ENCODE measurements at regions not wholly inside any gene's neighbourhood (a gene's known extent, or its start where the extent isn't known, plus 50 kb on each side); places are given as distances from the start of the nearest gene placed in this dataset.

GRCh38 chr10:8275911-8276310 is 221.4 kb downstream of the GATA3 start:
- H3K79me1 ChIP-seq (ENCODE audit: low read length) = peaks cover 4% of the 10 kb centered on the region
- H4K8ac ChIP-seq (ENCODE audit: low read depth, low read length) = no peak overlapping the region
- DNase-seq = no peak
- no peak overlapping the region for H2AK5ac ChIP-seq (ENCODE audit: low read length)
- H3K4ac ChIP-seq (ENCODE audit: low read depth, low read length) = no peak overlapping the region
- H3K27me3 ChIP-seq (ENCODE audit: insufficient read depth, low read length) = no peaks in the 10 kb centered on the region
- H4K91ac ChIP-seq (ENCODE audit: low read depth, low read length) = no peak overlapping the region
- no peaks in the 10 kb centered on the region for H3K79me2 ChIP-seq (ENCODE audit: control insufficient read depth, insufficient read depth, low read length, poor library complexity)
- H2BK5ac ChIP-seq (ENCODE audit: low read depth, low read length, poor library complexity) = no peak overlapping the region
- no peak overlapping the region for H2BK120ac ChIP-seq (ENCODE audit: insufficient read depth, low read length, poor library complexity)
- no peaks in the 10 kb centered on the region for H3K36me3 ChIP-seq (ENCODE audit: control insufficient read depth in 1 of 2, insufficient read depth in 2 of 2, low read length in 2 of 2)
- H3K4me2 ChIP-seq (ENCODE audit: low read length) = no peak overlapping the region
- H3K18ac ChIP-seq (ENCODE audit: low read length) = no peak overlapping the region
- H3K23ac ChIP-seq (ENCODE audit: low read length) = no peak overlapping the region
- no peak overlapping the region for H3K14ac ChIP-seq (ENCODE audit: low read length)
- peaks cover 2 to 7% of the 10 kb centered on the region in 2 experiments for H3K4me1 ChIP-seq (ENCODE audit: control insufficient read depth in 1 of 2, insufficient read depth in 2 of 2, low read length in 2 of 2)
- H2AFZ ChIP-seq (ENCODE audit: insufficient read depth, low read length, poor library complexity) = no peak overlapping the region
- no peaks in the 10 kb centered on the region for H3K9me3 ChIP-seq (ENCODE audit: insufficient read depth, low read depth, low read length)
- H3K9ac ChIP-seq (ENCODE audit: low read length) = no peak overlapping the region
- no peak overlapping the region for H2BK12ac ChIP-seq (ENCODE audit: low read length)
- H4K12ac ChIP-seq (ENCODE audit: low read depth, low read length) = no peak overlapping the region
- no peak overlapping the region for H3K27ac ChIP-seq (ENCODE audit: low read depth, low read length)
- no CpG with 5 or more reads among the region's 7 CpGs for WGBS (ENCODE audit: extremely low coverage, insufficient coverage, insufficient read length)
- no peak overlapping the region for H3K4me3 ChIP-seq (ENCODE audit: low read depth, low read length)

GRCh38 chr10:8278099-8278498 is 223.6 kb downstream of the GATA3 start:
- H3K18ac ChIP-seq (ENCODE audit: low read length) = no peak overlapping the region
- no peak overlapping the region for H3K23ac ChIP-seq (ENCODE audit: low read length)
- no peaks in the 10 kb centered on the region for H3K9me3 ChIP-seq (ENCODE audit: insufficient read depth, low read depth, low read length)
- no peaks in the 10 kb centered on the region for H3K36me3 ChIP-seq (ENCODE audit: control insufficient read depth in 1 of 2, insufficient read depth in 2 of 2, low read length in 2 of 2)
- H3K27me3 ChIP-seq (ENCODE audit: insufficient read depth, low read length) = no peaks in the 10 kb centered on the region
- no peak overlapping the region for H3K4me3 ChIP-seq (ENCODE audit: low read depth, low read length)
- no peak overlapping the region for H2AFZ ChIP-seq (ENCODE audit: insufficient read depth, low read length, poor library complexity)
- no peak overlapping the region for H4K8ac ChIP-seq (ENCODE audit: low read depth, low read length)
- DNase-seq = peak in 1 of 2 donors; percentile 38
- no peak overlapping the region for H3K4ac ChIP-seq (ENCODE audit: low read depth, low read length)
- no peak overlapping the region for H3K14ac ChIP-seq (ENCODE audit: low read length)
- peaks cover 15% of the 10 kb centered on the region for H3K79me1 ChIP-seq (ENCODE audit: low read length)
- H3K27ac ChIP-seq (ENCODE audit: low read depth, low read length) = no peak overlapping the region
- H4K91ac ChIP-seq (ENCODE audit: low read depth, low read length) = no peak overlapping the region
- no peak overlapping the region for H2BK120ac ChIP-seq (ENCODE audit: insufficient read depth, low read length, poor library complexity)
- no peak overlapping the region for H2AK5ac ChIP-seq (ENCODE audit: low read length)
- no CpG with 5 or more reads among the region's 4 CpGs for WGBS (ENCODE audit: extremely low coverage, insufficient coverage, insufficient read length)
- peak overlapping the region; percentile 3 for H2BK5ac ChIP-seq (ENCODE audit: low read depth, low read length, poor library complexity)
- no peak overlapping the region for H4K12ac ChIP-seq (ENCODE audit: low read depth, low read length)
- H3K4me2 ChIP-seq (ENCODE audit: low read length) = no peak overlapping the region
- peaks cover 2 to 9% of the 10 kb centered on the region in 2 experiments for H3K4me1 ChIP-seq (ENCODE audit: control insufficient read depth in 1 of 2, insufficient read depth in 2 of 2, low read length in 2 of 2)
- peak overlapping the region; percentile 19 for H2BK12ac ChIP-seq (ENCODE audit: low read length)
- no peaks in the 10 kb centered on the region for H3K79me2 ChIP-seq (ENCODE audit: control insufficient read depth, insufficient read depth, low read length, poor library complexity)
- H3K9ac ChIP-seq (ENCODE audit: low read length) = no peak overlapping the region

- no peaks in the 10 kb centered on the region for H3K79me2 ChIP-seq (ENCODE audit: control insufficient read depth, insufficient read depth, low read length, poor library complexity)
- H2BK12ac ChIP-seq (ENCODE audit: low read length) = no peak overlapping the region
- H4K8ac ChIP-seq (ENCODE audit: low read depth, low read length) = no peak overlapping the region
- peaks cover 23% of the 10 kb centered on the region for H3K79me1 ChIP-seq (ENCODE audit: low read length)
- peak overlapping the region; percentile 69 for H2BK5ac ChIP-seq (ENCODE audit: low read depth, low read length, poor library complexity)
- H2BK120ac ChIP-seq (ENCODE audit: insufficient read depth, low read length, poor library complexity) = peak overlapping the region; percentile 81
- H2AK5ac ChIP-seq (ENCODE audit: low read length) = no peak overlapping the region
- peak overlapping the region; percentile 25 for H3K14ac ChIP-seq (ENCODE audit: low read length)
- H3K27ac ChIP-seq (ENCODE audit: low read depth, low read length) = peak overlapping the region; percentile 86
- no CpG with 5 or more reads among the region's 2 CpGs for WGBS (ENCODE audit: extremely low coverage, insufficient coverage, insufficient read length)
- no peak overlapping the region for H3K4ac ChIP-seq (ENCODE audit: low read depth, low read length)
- H3K4me3 ChIP-seq (ENCODE audit: low read depth, low read length) = no peak overlapping the region
- H3K9me3 ChIP-seq (ENCODE audit: insufficient read depth, low read depth, low read length) = no peaks in the 10 kb centered on the region
- no peak overlapping the region for H4K12ac ChIP-seq (ENCODE audit: low read depth, low read length)
- H3K4me1 ChIP-seq (ENCODE audit: control insufficient read depth in 1 of 2, insufficient read depth in 2 of 2, low read length in 2 of 2) = peaks cover 5 to 10% of the 10 kb centered on the region in 2 experiments
- H3K36me3 ChIP-seq (ENCODE audit: control insufficient read depth in 1 of 2, insufficient read depth in 2 of 2, low read length in 2 of 2) = no peaks in the 10 kb centered on the region
- no peak overlapping the region for H3K9ac ChIP-seq (ENCODE audit: low read length)
- DNase-seq = peak; percentile 74 to 83
- no peak overlapping the region for H3K18ac ChIP-seq (ENCODE audit: low read length)
- H2AFZ ChIP-seq (ENCODE audit: insufficient read depth, low read length, poor library complexity) = no peak overlapping the region
- no peaks in the 10 kb centered on the region for H3K27me3 ChIP-seq (ENCODE audit: insufficient read depth, low read length)
- H4K91ac ChIP-seq (ENCODE audit: low read depth, low read length) = peak overlapping the region; percentile 47
- no peak overlapping the region for H3K4me2 ChIP-seq (ENCODE audit: low read length)
- H3K23ac ChIP-seq (ENCODE audit: low read length) = no peak overlapping the region
Measured at GRCh38 chr10:8279598-8279997, 225.1 kb downstream of the GATA3 start.

- Histone ChIP-seq H2BK12ac (ENCODE audit: low read length) (no peak overlapping the region), H3K4me3 (ENCODE audit: low read depth, low read length) (no peak overlapping the region), H3K27me3 (ENCODE audit: insufficient read depth, low read length) (no peaks in the 10 kb centered on the region), H4K12ac (ENCODE audit: low read depth, low read length) (no peak overlapping the region), H4K8ac (ENCODE audit: low read depth, low read length) (no peak overlapping the region), H2AK5ac (ENCODE audit: low read length) (no peak overlapping the region), H3K27ac (ENCODE audit: low read depth, low read length) (peak overlapping the region; percentile 82), H3K36me3 (ENCODE audit: control insufficient read depth in 1 of 2, insufficient read depth in 2 of 2, low read length in 2 of 2) (no peaks in the 10 kb centered on the region), H3K23ac (ENCODE audit: low read length) (no peak overlapping the region), H3K9me3 (ENCODE audit: insufficient read depth, low read depth, low read length) (no peaks in the 10 kb centered on the region), H3K14ac (ENCODE audit: low read length) (no peak overlapping the region), H2BK120ac (ENCODE audit: insufficient read depth, low read length, poor library complexity) (no peak overlapping the region), H2BK5ac (ENCODE audit: low read depth, low read length, poor library complexity) (no peak overlapping the region), H2AFZ (ENCODE audit: insufficient read depth, low read length, poor library complexity) (no peak overlapping the region), H3K79me2 (ENCODE audit: control insufficient read depth, insufficient read depth, low read length, poor library complexity) (no peaks in the 10 kb centered on the region), H3K18ac (ENCODE audit: low read length) (no peak overlapping the region), H4K91ac (ENCODE audit: low read depth, low read length) (no peak overlapping the region), H3K4me2 (ENCODE audit: low read length) (no peak overlapping the region), H3K79me1 (ENCODE audit: low read length) (peaks cover 31% of the 10 kb centered on the region), H3K4me1 (ENCODE audit: control insufficient read depth in 1 of 2, insufficient read depth in 2 of 2, low read length in 2 of 2) (peaks cover 8 to 10% of the 10 kb centered on the region in 2 experiments), H3K9ac (ENCODE audit: low read length) (no peak overlapping the region), H3K4ac (ENCODE audit: low read depth, low read length) (no peak overlapping the region)
- peak; percentile 92 to 99 for DNase-seq
- WGBS (ENCODE audit: extremely low coverage, insufficient coverage, insufficient read length) = no CpG with 5 or more reads among the region's 7 CpGs
Measured at GRCh38 chr10:8280946-8281345, 226.5 kb downstream of the GATA3 start.
